CD1c-positive myeloid dendritic cell (primary cell): ENCODE measurements at regions not wholly inside any gene's neighbourhood (a gene's known extent, or its start where the extent isn't known, plus 50 kb on each side); places are given as distances from the start of the nearest gene placed in this dataset.
"Not testable (repeated sequence)": the region's sequence is repeated elsewhere in the genome, so short reads cannot be mapped to it uniquely, and the experiment has no call there.

ENCODE experiments used
- DNase-seq: peaks from one replicate; pipeline ENCODE4 v3.0.0-alpha.2; 2016; ENCODE audit errors: extremely low spot score

- DNase-seq, result no peak
Measured at GRCh38 chr9:22650145-22650544, 203.5 kb downstream of the DMRTA1 start.

- DNase-seq, result no peak
Measured at GRCh38 chr9:22650946-22651345, 204.3 kb downstream of the DMRTA1 start.

- no peak for DNase-seq
Measured at GRCh38 chr9:22654833-22655232, 208.2 kb downstream of the DMRTA1 start.

- no peak for DNase-seq
Measured at GRCh38 chr9:22657713-22658112, 211.1 kb downstream of the DMRTA1 start.

- DNase-seq, result not testable (repeated sequence)
Measured at GRCh38 chr9:22658484-22658883, 211.9 kb downstream of the DMRTA1 start.

- DNase-seq, result no peak
Measured at GRCh38 chr9:22682536-22682935, 235.9 kb downstream of the DMRTA1 start.

GRCh38 chr9:22682961-22683699, 236.5 kb downstream of the DMRTA1 start:
- no peak for DNase-seq

- no peak for DNase-seq
Measured at GRCh38 chr9:22683700-22684075, 237.1 kb downstream of the DMRTA1 start.

- no peak for DNase-seq
Measured at GRCh38 chr9:22693156-22693555, 246.5 kb downstream of the DMRTA1 start.

GRCh38 chr9:22700171-22700570, 253.5 kb downstream of the DMRTA1 start:
- DNase-seq, result no peak

- no peak for DNase-seq
Measured at GRCh38 chr9:22718653-22719052, 272.0 kb downstream of the DMRTA1 start.

- no peak for DNase-seq
Measured at GRCh38 chr9:22722492-22722891, 275.9 kb downstream of the DMRTA1 start.

- DNase-seq, result no peak
Measured at GRCh38 chr9:22731786-22732185, 285.2 kb downstream of the DMRTA1 start.

GRCh38 chr9:22739712-22740111, 293.1 kb downstream of the DMRTA1 start:
- no peak for DNase-seq

GRCh38 chr9:22740781-22741180, 294.2 kb downstream of the DMRTA1 start:
- no peak for DNase-seq

- DNase-seq, result no peak
Measured at GRCh38 chr9:22742401-22742800, 295.8 kb downstream of the DMRTA1 start.

- DNase-seq, result no peak
Measured at GRCh38 chr9:22773501-22774220, 327.0 kb downstream of the DMRTA1 start.

- DNase-seq, result no peak
Measured at GRCh38 chr9:22790329-22790728, 343.7 kb downstream of the DMRTA1 start.

- DNase-seq, result no peak
Measured at GRCh38 chr9:22808876-22809275, 362.3 kb downstream of the DMRTA1 start.

- DNase-seq, result no peak
Measured at GRCh38 chr9:22809371-22809770, 362.7 kb downstream of the DMRTA1 start.

- DNase-seq, result no peak
Measured at GRCh38 chr9:22813529-22813928, 366.9 kb downstream of the DMRTA1 start.

- DNase-seq, result no peak
Measured at GRCh38 chr9:22815246-22815645, 368.6 kb downstream of the DMRTA1 start.

- no peak for DNase-seq
Measured at GRCh38 chr9:22817181-22817580, 370.6 kb downstream of the DMRTA1 start.
